GM13976 (cell line): ENCODE measurements at regions not wholly inside any gene's neighbourhood (a gene's known extent, or its start where the extent isn't known, plus 50 kb on each side); places are given as distances from the start of the nearest gene placed in this dataset.

Source experiments
- DNase-seq: peaks from one replicate; pipeline ENCODE4 v3.0.0; 2012; ENCODE audit warnings: low spot score
- CTCF ChIP-seq: IDR thresholded peaks from 2 replicates; pipeline ENCODE4 v1.5.1; 2012; ENCODE audit warnings: borderline replicate concordance, mild to moderate bottlenecking; ENCODE audit not compliant: insufficient read depth; ENCODE audit errors: extremely low read depth, missing control alignments, control extremely low read depth
- in situ Hi-C: fragments of 300-500 bp; cut with MboI; formaldehyde crosslinking; loops from one replicate; pipeline ENCODE4 v1.12.0; 2022; ENCODE audit warnings: low sequenced_read_pairs, mixed read lengths, inconsistent platforms; ENCODE audit not compliant: unreplicated experiment

DNA sequence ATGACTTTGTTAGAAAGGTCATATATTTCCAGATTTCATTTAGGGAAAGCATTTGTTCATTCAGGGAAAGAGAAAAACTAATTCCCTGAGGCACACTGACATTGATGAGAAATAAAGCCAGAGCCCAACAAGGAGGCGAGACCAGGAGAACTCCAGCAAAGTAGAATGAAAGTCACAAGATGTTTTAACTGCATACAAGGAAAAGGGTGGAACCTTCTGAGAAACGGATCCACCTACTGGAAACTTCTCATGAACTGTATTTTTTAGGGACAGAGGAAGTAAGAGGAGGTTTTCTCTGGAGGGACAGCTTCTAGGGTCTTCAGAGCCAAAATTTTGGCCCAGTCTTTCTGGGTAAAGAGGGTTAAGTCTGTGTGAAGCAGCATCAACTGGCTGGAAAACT lies 548.2 kb upstream of the PIK3C3 start:
- in situ Hi-C loops = no loop called here

GRCh38 chr18:41396861-41397260 lies 558.2 kb upstream of the PIK3C3 start:
- no peak for TF ChIP-seq CTCF
- no peak for DNase-seq
- in situ Hi-C loops = no loop called here

More for the DNA sequence above, 548.2 kb upstream of the PIK3C3 start:
- DNase-seq = no peak
- TF ChIP-seq CTCF = no peak

DNA sequence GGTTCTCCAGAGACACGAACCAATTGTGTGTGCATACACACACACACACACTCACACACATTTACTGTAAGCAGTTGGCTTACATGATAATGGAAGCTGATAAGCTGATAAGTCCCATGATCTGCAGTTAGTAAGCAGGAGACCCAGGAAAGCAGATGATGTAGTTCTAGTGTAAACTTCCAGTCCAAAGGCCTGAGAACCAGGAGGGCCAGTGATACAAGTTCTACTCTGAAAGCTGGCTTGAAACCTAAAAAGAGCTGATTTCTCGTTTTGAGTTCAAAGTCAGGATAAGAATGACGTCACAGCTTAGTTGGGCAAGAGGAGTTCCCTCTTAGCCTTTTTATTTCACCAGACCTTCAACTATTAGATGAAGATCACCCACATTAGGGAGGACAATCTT lies 558.8 kb upstream of the PIK3C3 start:
- in situ Hi-C loops = no loop called here
- DNase-seq = no peak
- no peak for TF ChIP-seq CTCF

- in situ Hi-C loops = no loop called here
These were observed 559.3 kb upstream of the PIK3C3 start for GRCh38 chr18:41395695-41396094.

DNA sequence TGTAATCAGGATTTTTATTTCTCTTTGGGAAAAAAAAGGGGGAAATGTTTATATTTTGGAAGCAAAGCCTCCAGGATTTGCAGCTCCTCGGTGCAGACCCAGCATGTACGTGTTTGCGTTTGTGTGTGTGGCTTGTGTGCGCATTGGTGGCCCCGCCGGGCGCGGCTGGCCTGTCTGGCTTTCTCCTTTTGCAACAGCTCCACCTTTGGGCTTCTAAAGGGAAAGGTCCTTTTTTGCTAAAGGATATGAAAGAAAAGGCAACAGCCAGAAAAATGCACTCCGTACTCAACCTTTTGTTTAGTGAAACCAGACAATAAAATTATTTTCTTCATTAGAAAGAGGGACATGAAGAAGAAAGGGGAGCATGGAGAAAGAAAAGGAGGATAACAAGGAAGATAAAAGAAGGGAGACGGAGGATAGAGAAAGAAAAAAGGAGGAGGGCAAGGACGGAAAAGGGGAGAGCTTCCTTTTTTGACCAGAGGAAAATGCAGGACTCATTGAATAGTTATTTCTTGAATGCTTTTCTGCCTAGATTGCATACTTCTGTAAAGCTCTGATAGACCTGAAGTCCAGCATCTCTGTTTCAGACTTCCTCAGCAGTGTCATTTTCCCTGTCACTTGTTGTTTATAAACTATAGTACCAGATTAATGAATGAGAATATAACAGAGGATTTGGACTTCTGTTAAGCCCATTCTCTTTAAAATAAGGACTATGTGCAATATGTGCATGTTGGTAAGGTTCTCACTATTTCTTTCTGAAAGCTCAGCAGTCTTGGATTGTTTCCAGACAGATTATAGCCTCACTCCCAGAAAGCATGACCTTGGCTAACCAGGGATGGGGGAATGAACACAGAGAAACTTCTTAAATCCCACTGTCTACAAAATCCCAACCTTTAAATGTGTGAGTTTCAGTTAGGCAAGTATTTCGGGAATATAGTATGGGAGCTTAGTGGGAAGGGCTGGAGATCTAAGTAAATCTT lies 563.1 kb upstream of the PIK3C3 start:
- in situ Hi-C loops = no loop called here
- peak; percentile 19 for TF ChIP-seq CTCF
- peak; percentile 41 for DNase-seq

More at GRCh38 chr18:41395695-41396094, 559.3 kb upstream of the PIK3C3 start:
- no peak for DNase-seq
- TF ChIP-seq CTCF = no peak

GRCh38 chr18:41390309-41390708 lies 564.7 kb upstream of the PIK3C3 start:
- no peak for DNase-seq
- in situ Hi-C loops = no loop called here
- no peak for TF ChIP-seq CTCF
